GM18502 (cell line): ENCODE measurements at regions not wholly inside any gene's neighbourhood (a gene's known extent, or its start where the extent isn't known, plus 50 kb on each side); places are given as distances from the start of the nearest gene placed in this dataset.

Experiments used
- ATAC-seq: cut with Tn5 transposase; IDR thresholded peaks from one replicate; pipeline ENCODE4 v1.9.1; 2021; ENCODE audit warnings: mild to moderate bottlenecking; ENCODE audit not compliant: unreplicated experiment, poor library complexity

- no peak for ATAC-seq
Measured at GRCh38 chr1:95951371-95952102, 717.5 kb downstream of the RWDD3 start.

DNA sequence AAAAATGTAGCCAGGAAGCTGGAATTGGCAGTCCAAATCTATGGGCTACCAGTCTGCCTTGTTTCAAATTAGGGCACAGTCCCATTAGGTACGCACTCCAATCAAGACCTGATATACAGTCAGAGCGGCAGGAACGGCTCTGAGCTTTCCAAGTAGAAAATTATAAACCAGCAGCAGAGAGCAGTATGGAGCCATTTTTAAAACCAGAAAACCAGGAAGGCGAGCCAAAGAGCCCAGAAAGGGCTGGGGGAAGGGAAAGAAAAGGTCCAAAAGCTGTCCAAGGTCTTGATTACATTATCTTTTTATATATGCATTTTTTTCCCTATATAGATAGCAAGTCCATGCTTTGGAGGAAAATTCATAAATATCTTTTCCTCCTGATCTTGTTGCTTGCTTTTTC is 719.0 kb downstream of the RWDD3 start:
- ATAC-seq = no peak

DNA sequence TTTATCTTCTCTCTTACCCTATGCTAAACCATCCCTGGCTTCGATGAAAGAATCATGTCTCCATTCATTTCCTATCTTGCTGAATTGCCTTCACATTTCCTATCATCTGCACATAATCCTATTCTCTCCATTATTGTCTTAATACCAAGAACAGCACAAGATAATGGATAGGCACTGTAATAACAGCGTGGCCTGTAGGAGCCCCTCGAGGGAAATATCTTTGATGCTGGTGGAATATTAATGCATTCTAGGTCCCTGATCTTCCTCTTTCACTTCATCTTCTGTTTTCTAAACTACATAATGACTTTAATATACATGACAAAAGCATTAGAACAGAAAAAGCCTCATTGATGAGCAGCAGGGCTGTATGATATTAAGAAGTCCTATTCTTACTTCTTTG is 720.6 kb downstream of the RWDD3 start:
- ATAC-seq = no peak

DNA sequence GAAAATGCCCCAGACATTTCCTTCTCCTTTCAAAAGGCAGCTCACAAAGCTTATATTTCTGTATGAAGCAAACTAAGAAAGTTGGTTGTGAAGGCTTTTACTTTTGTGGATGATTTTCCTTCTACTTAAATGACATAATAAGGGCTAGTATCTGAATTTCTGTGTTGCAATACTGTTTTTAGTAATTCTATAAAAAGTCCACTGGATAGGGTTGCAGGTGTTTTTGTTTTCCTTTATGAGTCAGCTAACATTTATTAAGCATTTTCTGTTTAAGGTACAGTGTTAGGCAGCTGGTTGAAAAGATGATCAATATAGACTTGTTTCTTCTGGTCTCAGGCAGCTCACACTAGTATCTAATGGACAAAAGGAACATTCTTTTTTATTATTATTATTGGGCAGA is 722.2 kb downstream of the RWDD3 start:
- no peak for ATAC-seq

DNA sequence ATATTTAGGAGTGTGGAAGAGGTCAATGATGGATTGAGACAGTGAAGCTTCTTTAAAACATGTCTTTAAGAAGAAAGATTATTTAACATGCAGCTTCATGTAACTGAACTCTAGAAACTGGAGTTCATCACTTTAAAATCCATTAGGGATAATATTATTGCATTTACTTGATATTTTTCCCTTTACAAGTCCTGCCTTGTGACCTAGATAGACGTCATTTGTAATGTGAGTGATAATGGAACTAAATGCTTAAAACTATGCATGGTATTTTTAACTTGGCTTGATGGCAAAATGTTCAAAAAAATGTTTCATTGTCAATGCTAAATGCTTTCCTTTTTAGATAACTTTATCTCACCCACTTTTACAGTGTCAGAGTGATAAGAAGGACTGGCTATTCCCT is 723.7 kb downstream of the RWDD3 start:
- no peak for ATAC-seq

- ATAC-seq = no peak
Measured at GRCh38 chr1:95966866-95967265, 732.9 kb downstream of the RWDD3 start.

- ATAC-seq = no peak
Measured at GRCh38 chr1:95974586-95974985, 740.6 kb downstream of the RWDD3 start.

- no peak for ATAC-seq
Measured at GRCh38 chr1:95982711-95983110, 738.9 kb upstream of the PTBP2 start.

DNA sequence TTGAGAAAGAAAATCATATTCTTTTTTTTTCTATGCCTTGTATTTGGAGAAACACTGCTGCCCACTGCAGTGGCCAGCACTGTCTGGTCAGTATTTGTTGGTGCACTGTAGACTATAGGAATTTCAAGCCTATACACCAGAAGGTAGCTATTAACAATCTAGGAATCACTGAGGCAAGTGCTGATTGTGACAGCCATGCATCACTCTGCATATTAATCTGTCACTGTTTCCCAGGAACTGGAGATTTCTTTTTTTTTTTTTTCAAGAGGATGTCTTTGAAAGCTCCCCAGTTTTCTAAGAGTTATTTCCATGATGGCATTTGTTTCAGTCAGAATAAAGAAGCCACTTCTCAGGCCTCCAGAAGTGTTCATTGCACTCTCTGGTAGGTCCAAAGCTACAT is 737.8 kb upstream of the PTBP2 start:
- no peak for ATAC-seq

- ATAC-seq = no peak
Measured at GRCh38 chr1:95984798-95985374, 736.7 kb upstream of the PTBP2 start.

DNA sequence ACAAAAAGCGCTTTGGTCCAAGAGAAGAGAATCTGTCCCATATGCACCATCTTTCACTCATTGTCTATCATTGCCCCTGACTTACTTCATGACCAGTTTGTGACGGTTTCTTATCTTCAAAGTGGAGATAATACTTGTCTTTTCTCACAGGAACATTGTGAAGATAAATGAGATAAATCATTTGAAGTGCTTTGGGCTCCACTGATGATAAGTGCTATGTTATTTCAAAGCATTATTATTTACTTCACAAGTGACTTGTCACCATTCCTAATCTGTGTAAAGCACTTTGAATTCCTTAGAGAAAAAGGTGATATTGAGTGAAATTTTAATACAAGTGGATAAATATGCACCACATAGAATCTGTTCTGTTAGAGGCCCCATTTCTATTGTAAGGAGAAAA is 731.6 kb upstream of the PTBP2 start:
- no peak for ATAC-seq

DNA sequence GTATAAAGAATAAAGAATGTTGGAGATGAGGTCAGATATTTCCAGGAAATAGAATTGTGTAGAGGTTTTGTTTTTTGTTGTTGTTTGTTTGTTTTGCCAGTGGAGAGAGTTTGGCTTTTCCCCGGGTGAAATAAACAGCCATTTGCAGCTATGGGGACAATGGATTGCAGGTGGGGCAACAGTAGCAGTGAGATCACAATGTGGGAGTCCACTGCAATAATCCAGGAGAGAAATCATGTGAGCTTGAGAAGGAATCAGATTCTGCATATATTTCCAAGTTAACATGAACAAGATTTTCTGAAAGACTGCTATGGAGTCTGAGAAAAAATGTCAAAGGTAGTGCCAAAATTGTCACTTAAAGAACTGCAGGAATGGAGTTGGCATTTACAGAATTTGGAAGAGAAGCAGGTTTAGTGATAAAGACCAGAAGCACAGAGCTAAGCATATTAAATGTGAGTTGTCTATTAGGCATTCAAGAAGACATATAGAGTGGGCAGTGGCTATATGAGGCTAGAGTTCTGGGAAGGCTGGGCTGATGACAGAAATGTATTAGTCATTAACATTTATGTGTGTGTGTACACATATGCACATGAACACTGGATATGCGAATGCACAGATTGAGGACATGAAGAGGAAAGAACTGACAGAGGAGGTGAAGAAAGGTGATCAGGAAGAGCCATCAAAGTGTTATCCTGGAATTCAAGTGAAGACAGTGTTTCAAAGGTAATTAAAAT is 729.6 kb upstream of the PTBP2 start:
- no peak for ATAC-seq

DNA sequence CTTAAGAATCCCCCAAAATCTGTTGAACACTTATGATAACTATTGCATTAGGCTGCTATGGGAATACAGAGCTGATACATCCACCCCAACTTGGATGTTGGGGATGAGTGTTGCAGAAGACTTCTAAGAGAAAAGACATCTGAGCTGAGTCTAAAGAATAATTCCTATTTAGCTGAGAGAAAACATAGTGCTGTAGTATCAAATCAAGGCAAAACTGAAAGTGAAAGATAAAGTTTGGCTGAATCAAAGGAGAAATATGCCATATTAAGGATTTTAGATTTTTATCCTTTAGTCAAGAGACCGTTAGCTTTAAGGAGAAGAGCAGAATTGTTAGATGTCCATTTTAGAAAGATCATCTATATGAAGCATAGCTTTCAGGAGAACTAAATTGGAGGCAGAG is 726.9 kb upstream of the PTBP2 start:
- no peak for ATAC-seq

DNA sequence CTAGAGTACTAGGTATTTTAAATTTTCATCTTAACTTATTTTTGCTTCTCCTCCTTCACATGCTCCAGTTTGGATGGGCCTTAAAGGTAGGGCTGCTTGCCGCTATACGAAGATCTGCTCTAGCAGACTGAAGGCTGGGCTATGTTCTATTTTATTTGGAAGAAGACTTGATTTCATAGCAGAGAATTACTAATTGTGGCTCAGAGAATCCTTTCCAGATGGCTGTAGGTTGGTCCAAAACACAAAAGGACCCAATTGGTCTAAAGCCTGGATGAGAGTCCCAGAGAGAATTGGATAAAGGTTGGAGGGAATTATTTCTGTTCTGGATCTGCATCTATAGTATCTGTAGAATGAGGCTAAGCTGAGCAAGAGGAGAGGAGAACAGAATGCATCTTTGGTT is 719.4 kb upstream of the PTBP2 start:
- ATAC-seq = no peak

- no peak for ATAC-seq
Measured at GRCh38 chr1:96002969-96003964, 718.3 kb upstream of the PTBP2 start.

- ATAC-seq = no peak
Measured at GRCh38 chr1:96009831-96010434, 711.7 kb upstream of the PTBP2 start.

DNA sequence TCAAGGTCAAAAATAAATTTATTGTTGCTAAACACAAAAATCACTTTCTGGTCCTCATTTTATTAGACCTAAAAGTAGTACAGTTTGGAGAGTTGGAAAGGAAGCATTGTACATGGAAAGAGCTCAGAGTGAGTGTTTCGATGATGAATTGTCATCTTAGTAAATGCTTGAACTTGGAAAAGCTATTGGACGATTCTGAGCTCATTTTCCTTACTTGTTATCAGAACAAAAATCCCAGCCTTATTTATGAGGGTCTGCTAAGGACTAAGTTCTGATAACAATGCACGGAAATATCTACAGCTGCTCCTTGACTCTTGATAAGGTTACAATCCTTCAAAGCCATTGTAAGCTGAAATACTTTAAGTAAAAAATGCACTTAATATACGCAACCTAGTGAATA is 710.0 kb upstream of the PTBP2 start:
- no peak for ATAC-seq

DNA sequence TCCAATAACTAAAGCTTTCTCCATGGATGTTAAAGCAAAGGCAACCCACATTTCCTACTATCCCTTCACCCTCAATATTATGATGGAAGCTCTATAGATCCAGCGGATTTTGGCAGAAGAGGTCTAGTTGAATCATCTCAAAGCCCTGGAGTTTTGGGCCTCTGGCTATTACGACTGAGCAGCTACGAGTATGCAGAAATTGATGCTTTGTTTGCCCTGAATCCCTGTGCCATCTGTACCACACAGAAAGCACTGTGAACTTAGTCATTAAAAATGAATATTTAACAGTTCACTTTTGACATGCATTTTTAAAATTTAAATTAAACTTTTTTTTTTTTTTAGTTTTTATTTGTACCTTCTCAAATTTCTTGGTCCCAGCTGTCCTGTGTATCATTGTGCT is 705.4 kb upstream of the PTBP2 start:
- ATAC-seq = no peak

GRCh38 chr1:96020378-96020777 is 701.2 kb upstream of the PTBP2 start:
- no peak for ATAC-seq

- no peak for ATAC-seq
Measured at GRCh38 chr1:96025062-96025461, 696.5 kb upstream of the PTBP2 start.
